ENCODE measurements at regions not wholly inside any gene's neighbourhood (a gene's known extent, or its start where the extent isn't known, plus 50 kb on each side); places are given as distances from the start of the nearest gene placed in this dataset.

GRCh38 chr2:240291337-240292034 lies 144.0 kb upstream of the GPC1 start:
- TF ChIP-seq POLR2AphosphoS5 (IDR thresholded peaks at IDR 0.05) (no peak), POLR2A (IDR thresholded peaks at IDR 0.05) (no peak)
- TF ChIP-seq, protein P1, sequence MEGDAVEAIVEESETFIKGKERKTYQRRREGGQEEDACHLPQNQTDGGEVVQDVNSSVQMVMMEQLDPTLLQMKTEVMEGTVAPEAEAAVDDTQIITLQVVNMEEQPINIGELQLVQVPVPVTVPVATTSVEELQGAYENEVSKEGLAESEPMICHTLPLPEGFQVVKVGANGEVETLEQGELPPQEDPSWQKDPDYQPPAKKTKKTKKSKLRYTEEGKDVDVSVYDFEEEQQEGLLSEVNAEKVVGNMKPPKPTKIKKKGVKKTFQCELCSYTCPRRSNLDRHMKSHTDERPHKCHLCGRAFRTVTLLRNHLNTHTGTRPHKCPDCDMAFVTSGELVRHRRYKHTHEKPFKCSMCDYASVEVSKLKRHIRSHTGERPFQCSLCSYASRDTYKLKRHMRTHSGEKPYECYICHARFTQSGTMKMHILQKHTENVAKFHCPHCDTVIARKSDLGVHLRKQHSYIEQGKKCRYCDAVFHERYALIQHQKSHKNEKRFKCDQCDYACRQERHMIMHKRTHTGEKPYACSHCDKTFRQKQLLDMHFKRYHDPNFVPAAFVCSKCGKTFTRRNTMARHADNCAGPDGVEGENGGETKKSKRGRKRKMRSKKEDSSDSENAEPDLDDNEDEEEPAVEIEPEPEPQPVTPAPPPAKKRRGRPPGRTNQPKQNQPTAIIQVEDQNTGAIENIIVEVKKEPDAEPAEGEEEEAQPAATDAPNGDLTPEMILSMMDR (IDR thresholded peaks at IDR 0.05), result no peak

Data from suprapubic skin (tissue), 4 donors.